ENCODE measurements at regions not wholly inside any gene's neighbourhood (a gene's known extent, or its start where the extent isn't known, plus 50 kb on each side); places are given as distances from the start of the nearest gene placed in this dataset.

GRCh38 chr5:126235628-126236027, 187.6 kb upstream of the GRAMD2B start:
- DNase-seq, result no peak
- Mint-ChIP-seq H3K9me3 (peaks cover 0 to 8% (median 0%) of the 10 kb centered on the region in 3 donors), H3K4me1 (no peaks in the 10 kb centered on the region), H3K27ac (no peak overlapping the region), H3K27me3 (peaks cover 0 to 8% of the 10 kb centered on the region in 2 donors), H3K4me3 (no peak overlapping the region), H3K36me3 (no peaks in the 10 kb centered on the region)
- Histone ChIP-seq H3K27ac (ENCODE audit: low read length) (no peak overlapping the region), H3K27me3 (replicated peaks in 1 of 2; ENCODE audit: control insufficient read depth in 2 of 2, extremely low read depth in 1 of 2, insufficient read depth in 2 of 2, low read length in 1 of 2) (no peaks in the 10 kb centered on the region), H3K36me3 (ENCODE audit: control insufficient read depth in 2 of 2, extremely low read depth in 1 of 2, insufficient read depth in 1 of 2, low read length in 1 of 2) (no peaks in the 10 kb centered on the region), H3K4me1 (ENCODE audit: control insufficient read depth in 1 of 2, extremely low read depth in 1 of 2, insufficient read depth in 2 of 2, low read length in 2 of 2) (no peaks in the 10 kb centered on the region), H3K9me3 (no peaks in the 10 kb centered on the region), H3K4me3 (ENCODE audit: control insufficient read depth in 1 of 2, extremely low read depth in 1 of 2, low read length in 1 of 2) (no peak overlapping the region)
- ATAC-seq (replicated peaks in 1 of 4), result no peak
- ChIA-PET POLR2A (no interaction called here), CTCF (no interaction called here)
- 74% methylated on average over 3 of the region's 7 CpGs for WGBS (ENCODE audit: insufficient coverage)

- Mint-ChIP-seq H3K27ac (no peak overlapping the region), H3K36me3 (no peaks in the 10 kb centered on the region), H3K4me3 (no peak overlapping the region), H3K4me1 (no peaks in the 10 kb centered on the region), H3K9me3 (peaks cover 0 to 6% (median 0%) of the 10 kb centered on the region in 3 donors), H3K27me3 (peaks cover 0 to 8% of the 10 kb centered on the region in 2 donors)
- Histone ChIP-seq H3K27ac (ENCODE audit: low read length) (no peak overlapping the region), H3K27me3 (replicated peaks in 1 of 2; ENCODE audit: control insufficient read depth in 2 of 2, extremely low read depth in 1 of 2, insufficient read depth in 2 of 2, low read length in 1 of 2) (no peaks in the 10 kb centered on the region), H3K36me3 (ENCODE audit: control insufficient read depth in 2 of 2, extremely low read depth in 1 of 2, insufficient read depth in 1 of 2, low read length in 1 of 2) (no peaks in the 10 kb centered on the region), H3K9me3 (no peaks in the 10 kb centered on the region), H3K4me3 (ENCODE audit: control insufficient read depth in 1 of 2, extremely low read depth in 1 of 2, low read length in 1 of 2) (no peak overlapping the region), H3K4me1 (ENCODE audit: control insufficient read depth in 1 of 2, extremely low read depth in 1 of 2, insufficient read depth in 2 of 2, low read length in 2 of 2) (no peaks in the 10 kb centered on the region)
- POLR2A ChIA-PET, result interaction anchor here in 1 of 2 donors (0.6 kb wide), 1 partner anchor 16 kb away, joined by 5 read pairs; no protein-coding TSS in a partner anchor
- DNase-seq (no peak), ATAC-seq (replicated peaks in 1 of 4) (no peak)
- CTCF ChIA-PET, result no interaction called here
- WGBS (ENCODE audit: insufficient coverage), result 80% methylated on average over 2 of the region's 2 CpGs
Measured at GRCh38 chr5:126236994-126237393, 186.2 kb upstream of the GRAMD2B start.

- H3K4me3 ChIP-seq (ENCODE audit: control insufficient read depth in 1 of 2, extremely low read depth in 1 of 2, low read length in 1 of 2), result no peak overlapping the region
- ATAC-seq (replicated peaks in 1 of 4) (no peak), DNase-seq (no peak)
- no peak overlapping the region for H3K4me3 Mint-ChIP-seq
- no peaks in the 10 kb centered on the region for H3K36me3 ChIP-seq (ENCODE audit: control insufficient read depth in 2 of 2, extremely low read depth in 1 of 2, insufficient read depth in 1 of 2, low read length in 1 of 2)
- peaks cover 0 to 7% (median 4%) of the 10 kb centered on the region in 3 donors for H3K9me3 Mint-ChIP-seq
- no peaks in the 10 kb centered on the region for H3K9me3 ChIP-seq
- no peaks in the 10 kb centered on the region for H3K4me1 Mint-ChIP-seq
- H3K27ac Mint-ChIP-seq, result no peak overlapping the region
- WGBS (ENCODE audit: insufficient coverage), result no CpG with 5 or more reads among the region's 1 CpG
- H3K4me1 ChIP-seq (ENCODE audit: control insufficient read depth in 1 of 2, extremely low read depth in 1 of 2, insufficient read depth in 2 of 2, low read length in 2 of 2), result no peaks in the 10 kb centered on the region
- no peaks in the 10 kb centered on the region for H3K27me3 ChIP-seq (replicated peaks in 1 of 2; ENCODE audit: control insufficient read depth in 2 of 2, extremely low read depth in 1 of 2, insufficient read depth in 2 of 2, low read length in 1 of 2)
- H3K27me3 Mint-ChIP-seq, result no peaks in the 10 kb centered on the region
- CTCF ChIA-PET, result no interaction called here
- H3K36me3 Mint-ChIP-seq, result no peaks in the 10 kb centered on the region
- POLR2A ChIA-PET, result no interaction called here
- H3K27ac ChIP-seq (ENCODE audit: low read length), result no peak overlapping the region
Measured at GRCh38 chr5:126248611-126249010, 174.6 kb upstream of the GRAMD2B start.

- CTCF ChIA-PET, result no interaction called here
- H3K27me3 ChIP-seq (replicated peaks in 1 of 2; ENCODE audit: control insufficient read depth in 2 of 2, extremely low read depth in 1 of 2, insufficient read depth in 2 of 2, low read length in 1 of 2), result no peaks in the 10 kb centered on the region
- H3K27ac ChIP-seq (ENCODE audit: low read length), result no peak overlapping the region
- no peaks in the 10 kb centered on the region for H3K4me1 Mint-ChIP-seq
- no peak overlapping the region for H3K27ac Mint-ChIP-seq
- no peak overlapping the region for H3K4me3 Mint-ChIP-seq
- ATAC-seq (replicated peaks in 1 of 4) (no peak), DNase-seq (no peak)
- H3K36me3 ChIP-seq (ENCODE audit: control insufficient read depth in 2 of 2, extremely low read depth in 1 of 2, insufficient read depth in 1 of 2, low read length in 1 of 2), result no peaks in the 10 kb centered on the region
- WGBS (ENCODE audit: insufficient coverage), result 69% methylated on average over 2 of the region's 3 CpGs
- H3K36me3 Mint-ChIP-seq, result no peaks in the 10 kb centered on the region
- no peaks in the 10 kb centered on the region for H3K9me3 ChIP-seq
- peaks cover 0 to 10% (median 4%) of the 10 kb centered on the region in 3 donors for H3K9me3 Mint-ChIP-seq
- H3K4me1 ChIP-seq (ENCODE audit: control insufficient read depth in 1 of 2, extremely low read depth in 1 of 2, insufficient read depth in 2 of 2, low read length in 2 of 2), result no peaks in the 10 kb centered on the region
- no peaks in the 10 kb centered on the region for H3K27me3 Mint-ChIP-seq
- H3K4me3 ChIP-seq (ENCODE audit: control insufficient read depth in 1 of 2, extremely low read depth in 1 of 2, low read length in 1 of 2), result no peak overlapping the region
- POLR2A ChIA-PET, result no interaction called here
Measured at GRCh38 chr5:126251024-126251423, 172.2 kb upstream of the GRAMD2B start.

GRCh38 chr5:126253406-126253805, 169.8 kb upstream of the GRAMD2B start:
- no peak overlapping the region for H3K4me3 ChIP-seq (ENCODE audit: control insufficient read depth in 1 of 2, extremely low read depth in 1 of 2, low read length in 1 of 2)
- H3K4me3 Mint-ChIP-seq, result no peak overlapping the region
- no peaks in the 10 kb centered on the region for H3K4me1 ChIP-seq (ENCODE audit: control insufficient read depth in 1 of 2, extremely low read depth in 1 of 2, insufficient read depth in 2 of 2, low read length in 2 of 2)
- no peaks in the 10 kb centered on the region for H3K27me3 Mint-ChIP-seq
- ChIA-PET CTCF (no interaction called here), POLR2A (no interaction called here)
- H3K27ac ChIP-seq (ENCODE audit: low read length), result no peak overlapping the region
- H3K36me3 ChIP-seq (ENCODE audit: control insufficient read depth in 2 of 2, extremely low read depth in 1 of 2, insufficient read depth in 1 of 2, low read length in 1 of 2), result no peaks in the 10 kb centered on the region
- DNase-seq (no peak), ATAC-seq (replicated peaks in 1 of 4) (no peak)
- no CpG with 5 or more reads among the region's 1 CpG for WGBS (ENCODE audit: insufficient coverage)
- H3K9me3 Mint-ChIP-seq, result peaks cover 6 to 15% (median 11%) of the 10 kb centered on the region in 3 donors
- no peaks in the 10 kb centered on the region for H3K4me1 Mint-ChIP-seq
- no peaks in the 10 kb centered on the region for H3K9me3 ChIP-seq
- no peak overlapping the region for H3K27ac Mint-ChIP-seq
- no peaks in the 10 kb centered on the region for H3K27me3 ChIP-seq (replicated peaks in 1 of 2; ENCODE audit: control insufficient read depth in 2 of 2, extremely low read depth in 1 of 2, insufficient read depth in 2 of 2, low read length in 1 of 2)
- H3K36me3 Mint-ChIP-seq, result no peaks in the 10 kb centered on the region

GRCh38 chr5:126263591-126264184, 159.5 kb upstream of the GRAMD2B start:
- no peaks in the 10 kb centered on the region for H3K36me3 Mint-ChIP-seq
- ChIA-PET POLR2A (no interaction called here), CTCF (no interaction called here)
- Histone ChIP-seq H3K4me3 (ENCODE audit: control insufficient read depth in 1 of 2, extremely low read depth in 1 of 2, low read length in 1 of 2) (no peak overlapping the region), H3K36me3 (ENCODE audit: control insufficient read depth in 2 of 2, extremely low read depth in 1 of 2, insufficient read depth in 1 of 2, low read length in 1 of 2) (no peaks in the 10 kb centered on the region), H3K4me1 (ENCODE audit: control insufficient read depth in 1 of 2, extremely low read depth in 1 of 2, insufficient read depth in 2 of 2, low read length in 2 of 2) (no peaks in the 10 kb centered on the region), H3K27me3 (replicated peaks in 1 of 2; ENCODE audit: control insufficient read depth in 2 of 2, extremely low read depth in 1 of 2, insufficient read depth in 2 of 2, low read length in 1 of 2) (no peaks in the 10 kb centered on the region), H3K9me3 (no peaks in the 10 kb centered on the region), H3K27ac (ENCODE audit: low read length) (no peak overlapping the region)
- no peak for DNase-seq
- no peak overlapping the region for H3K4me3 Mint-ChIP-seq
- peaks cover 0 to 3% (median 0%) of the 10 kb centered on the region in 3 donors for H3K4me1 Mint-ChIP-seq
- no peak for ATAC-seq (replicated peaks in 1 of 4)
- H3K9me3 Mint-ChIP-seq, result peaks cover 0 to 14% (median 2%) of the 10 kb centered on the region in 3 donors
- 50% methylated on average over 3 of the region's 6 CpGs for WGBS (ENCODE audit: insufficient coverage)
- no peak overlapping the region for H3K27ac Mint-ChIP-seq
- peaks cover 0 to 4% of the 10 kb centered on the region in 2 donors for H3K27me3 Mint-ChIP-seq

GRCh38 chr5:126265917-126266316, 157.3 kb upstream of the GRAMD2B start:
- no peaks in the 10 kb centered on the region for H3K36me3 ChIP-seq (ENCODE audit: control insufficient read depth in 2 of 2, extremely low read depth in 1 of 2, insufficient read depth in 1 of 2, low read length in 1 of 2)
- H3K4me3 Mint-ChIP-seq, result no peak overlapping the region
- no peak overlapping the region for H3K27ac ChIP-seq (ENCODE audit: low read length)
- no peak overlapping the region for H3K4me3 ChIP-seq (ENCODE audit: control insufficient read depth in 1 of 2, extremely low read depth in 1 of 2, low read length in 1 of 2)
- H3K27ac Mint-ChIP-seq, result no peak overlapping the region
- no peaks in the 10 kb centered on the region for H3K36me3 Mint-ChIP-seq
- CTCF ChIA-PET, result no interaction called here
- H3K4me1 Mint-ChIP-seq, result peaks cover 0 to 3% (median 0%) of the 10 kb centered on the region in 3 donors
- no peak for ATAC-seq (replicated peaks in 1 of 4)
- no peak for DNase-seq
- no peaks in the 10 kb centered on the region for H3K9me3 ChIP-seq
- H3K9me3 Mint-ChIP-seq, result peaks cover 0 to 4% (median 0%) of the 10 kb centered on the region in 3 donors
- 57% methylated on average over 4 of the region's 4 CpGs for WGBS (ENCODE audit: insufficient coverage)
- POLR2A ChIA-PET, result no interaction called here
- H3K4me1 ChIP-seq (ENCODE audit: control insufficient read depth in 1 of 2, extremely low read depth in 1 of 2, insufficient read depth in 2 of 2, low read length in 2 of 2), result no peaks in the 10 kb centered on the region
- H3K27me3 ChIP-seq (replicated peaks in 1 of 2; ENCODE audit: control insufficient read depth in 2 of 2, extremely low read depth in 1 of 2, insufficient read depth in 2 of 2, low read length in 1 of 2), result no peaks in the 10 kb centered on the region
- H3K27me3 Mint-ChIP-seq, result peaks cover 0 to 4% of the 10 kb centered on the region in 2 donors

All from T-cell (primary cell).